HG02678 (cell line): ENCODE measurements at regions not wholly inside any gene's neighbourhood (a gene's known extent, or its start where the extent isn't known, plus 50 kb on each side); places are given as distances from the start of the nearest gene placed in this dataset.
"Not testable (repeated sequence)": the region's sequence is repeated elsewhere in the genome, so short reads cannot be mapped to it uniquely, and the experiment has no call there.

Experiments used
- ATAC-seq: cut with Tn5 transposase; IDR thresholded peaks from one replicate; pipeline ENCODE4 v1.9.1; 2021; ENCODE audit warnings: mild to moderate bottlenecking, moderate library complexity; ENCODE audit not compliant: unreplicated experiment

DNA sequence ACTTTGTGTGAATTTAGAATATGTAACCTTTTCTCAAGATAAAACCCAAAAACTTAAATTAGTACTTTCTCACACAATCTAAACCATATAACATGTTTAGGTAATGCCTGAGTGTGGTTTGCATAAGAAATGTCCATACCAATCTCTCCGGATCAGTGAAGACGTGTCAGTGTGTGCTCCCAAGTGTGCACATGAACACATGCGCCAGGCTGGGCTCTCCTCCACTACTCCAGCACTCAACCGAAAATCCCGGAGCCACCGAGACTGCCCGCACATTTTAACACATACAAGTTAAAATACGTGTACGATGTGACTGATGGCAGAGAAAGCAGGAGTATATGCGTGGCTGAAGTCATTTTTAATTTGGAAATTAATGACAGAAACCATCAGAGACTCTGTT lies 658.4 kb downstream of the EFNA5 start:
- no peak for ATAC-seq

DNA sequence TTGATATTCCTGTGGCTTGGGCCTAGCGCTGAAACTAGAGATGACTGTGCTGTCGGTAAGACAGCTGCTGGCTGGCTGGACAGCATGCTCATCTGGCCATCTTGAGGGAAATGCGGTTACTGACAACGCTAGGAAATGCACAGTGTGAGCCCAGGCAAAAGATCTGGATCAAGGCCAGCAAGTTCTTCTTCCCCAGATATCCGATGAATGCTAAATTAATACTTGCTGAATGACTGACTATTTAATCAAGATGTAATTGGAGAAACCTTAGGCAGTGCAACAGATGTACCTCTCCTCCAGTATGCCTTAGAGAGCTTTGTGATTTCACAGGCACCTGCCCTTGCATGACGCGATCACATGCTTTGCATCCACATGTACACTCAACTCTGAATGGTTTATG lies 659.1 kb downstream of the EFNA5 start:
- ATAC-seq: no peak

DNA sequence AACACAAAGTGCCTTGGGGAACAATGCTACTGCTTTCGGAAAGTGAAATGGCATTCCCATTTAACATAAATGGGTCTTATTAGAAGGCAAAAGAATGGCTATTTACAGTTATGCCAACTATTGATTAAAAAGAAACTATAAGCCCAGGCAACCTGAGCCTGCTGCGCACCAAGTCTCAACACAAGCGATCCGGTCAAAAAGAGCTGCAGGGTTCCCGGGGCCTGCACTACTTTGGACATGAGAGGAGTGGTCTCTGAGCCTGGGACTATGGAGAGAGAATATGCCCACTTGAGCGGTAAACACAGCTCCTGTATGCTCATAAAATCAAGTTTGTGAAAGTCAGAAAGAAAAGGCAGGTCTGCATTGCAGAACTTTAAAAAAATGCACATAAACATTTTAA lies 660.7 kb downstream of the EFNA5 start:
- ATAC-seq: no peak

DNA sequence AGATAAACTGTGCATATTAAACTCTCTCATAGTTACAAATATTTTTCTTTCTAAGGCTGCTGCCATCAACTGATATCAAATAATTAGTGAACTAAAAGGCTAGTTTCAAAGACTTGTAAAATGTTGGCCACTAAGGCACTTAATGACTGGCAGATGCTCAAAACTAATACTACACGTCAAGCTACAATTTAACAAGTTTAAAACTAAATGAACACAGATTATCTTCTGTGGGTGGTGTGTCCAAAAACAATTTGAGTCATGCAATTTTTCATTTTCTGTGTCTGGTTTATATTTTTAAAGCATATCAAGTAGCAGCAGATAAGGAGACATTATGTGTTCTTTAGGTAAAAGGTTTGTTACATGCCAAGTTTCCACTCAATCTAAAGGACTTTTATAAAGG lies 665.1 kb downstream of the EFNA5 start:
- ATAC-seq: no peak

DNA sequence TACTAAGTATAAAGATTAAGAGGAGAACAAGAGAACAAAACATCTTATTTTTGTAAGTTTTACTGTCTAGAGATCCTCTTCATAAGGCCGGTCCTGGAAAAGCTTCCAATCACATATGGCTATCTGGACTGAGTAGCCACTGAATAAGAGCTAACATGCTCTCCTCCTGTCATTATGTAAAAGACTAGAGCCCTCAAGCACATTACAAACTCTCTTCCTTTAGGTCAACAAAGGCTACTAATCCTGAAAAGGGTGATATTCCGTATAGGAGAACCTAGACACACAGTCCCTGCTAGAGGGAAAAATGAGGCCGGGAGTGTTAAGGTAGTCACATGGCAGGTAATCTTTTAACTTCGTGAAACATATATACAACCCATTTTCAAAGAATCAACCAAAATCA lies 665.6 kb downstream of the EFNA5 start:
- ATAC-seq: no peak

DNA sequence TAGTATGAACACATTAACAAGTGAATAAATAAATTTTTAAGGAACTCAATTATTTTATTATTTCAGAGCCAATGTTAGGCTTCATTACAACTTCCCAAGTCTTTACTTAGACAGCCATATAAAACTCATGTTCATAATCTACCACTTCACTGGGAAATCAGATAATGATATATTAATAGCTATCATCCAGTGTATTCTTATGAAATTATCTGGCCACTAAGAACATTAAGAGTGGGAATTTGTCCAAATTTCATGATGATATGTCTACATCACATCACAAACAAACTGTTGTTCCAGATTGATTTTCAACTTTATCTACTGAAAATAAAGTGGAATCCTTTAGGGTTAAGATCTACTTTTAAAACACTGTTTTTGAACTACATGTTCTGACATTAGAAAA lies 668.6 kb downstream of the EFNA5 start:
- no peak for ATAC-seq

DNA sequence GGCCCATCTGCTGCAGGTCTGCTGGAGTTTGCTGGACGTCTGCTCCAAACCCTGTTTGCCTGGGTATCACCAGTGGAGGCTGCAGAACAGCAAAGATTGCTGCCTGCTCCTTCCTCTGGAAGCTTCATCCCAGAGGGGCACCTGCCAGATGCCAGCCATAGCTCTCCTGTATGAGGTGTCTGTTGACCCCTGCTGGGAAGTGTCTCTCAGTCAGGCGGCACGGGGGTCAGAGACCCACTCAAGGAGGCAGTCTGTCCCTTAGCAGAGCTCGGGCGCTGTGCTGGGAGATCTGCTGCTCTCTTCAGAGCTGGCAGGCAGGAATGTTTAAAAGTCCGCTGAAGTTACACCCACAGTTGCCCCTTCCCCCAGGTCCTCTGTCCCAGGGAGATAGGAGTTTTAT lies 671.2 kb downstream of the EFNA5 start:
- not testable (repeated sequence) for ATAC-seq

DNA sequence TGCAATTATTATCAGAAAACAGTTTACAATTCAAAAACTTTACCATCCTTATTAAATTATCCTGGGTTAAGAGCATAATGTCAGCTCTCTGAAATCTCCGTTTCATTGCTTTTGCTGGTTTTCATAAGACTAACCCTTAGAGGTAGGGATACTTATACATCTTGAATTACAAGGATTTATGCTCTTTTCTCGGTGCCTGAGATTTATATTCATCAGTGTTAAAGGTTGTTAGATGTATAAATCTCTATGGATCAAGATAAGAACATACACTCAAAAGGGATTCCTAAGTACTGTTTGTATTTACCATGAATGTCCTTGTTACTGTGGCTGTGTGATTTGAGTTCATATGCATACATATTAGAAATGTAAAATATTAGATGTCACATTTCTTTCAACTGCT lies 684.7 kb downstream of the EFNA5 start:
- no peak for ATAC-seq

DNA sequence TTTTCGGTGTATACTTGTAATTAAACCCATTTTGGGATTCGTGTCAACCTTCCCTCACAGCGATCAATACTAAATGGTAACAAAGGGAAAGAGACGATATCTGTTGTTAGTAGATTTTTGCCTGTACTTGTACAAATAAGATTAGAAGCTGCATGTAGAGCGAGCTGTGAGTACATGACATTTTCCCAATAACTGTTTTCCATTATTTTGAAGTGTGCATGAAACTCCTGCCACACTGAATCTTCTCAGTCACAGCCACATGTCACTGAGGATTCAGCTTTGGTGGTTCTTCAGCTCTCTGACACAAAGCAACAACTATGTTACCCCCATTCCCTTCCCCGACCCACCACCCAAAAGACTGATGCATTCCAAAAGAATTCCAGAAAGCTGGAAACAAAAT lies 685.6 kb downstream of the EFNA5 start:
- ATAC-seq: no peak

DNA sequence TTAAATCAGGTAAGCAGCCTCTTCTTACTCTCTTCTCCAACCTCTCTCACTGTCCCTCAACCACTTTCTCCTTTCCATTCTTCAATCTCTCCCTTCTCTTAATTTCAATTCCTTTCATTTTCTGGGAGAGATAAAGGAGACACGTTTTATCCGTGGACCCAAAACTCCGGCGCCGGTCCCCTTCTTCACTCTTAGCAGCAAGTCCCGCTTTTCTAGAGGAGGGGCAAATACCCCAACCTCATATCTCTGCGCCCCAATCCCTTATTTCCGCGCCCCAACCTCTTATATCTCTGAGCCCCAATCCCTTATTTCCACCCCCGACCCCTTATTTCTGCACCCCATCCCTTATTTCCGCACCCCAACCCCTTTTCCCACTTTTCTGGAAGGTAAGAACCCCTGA lies 691.6 kb downstream of the EFNA5 start:
- not testable (repeated sequence) for ATAC-seq

DNA sequence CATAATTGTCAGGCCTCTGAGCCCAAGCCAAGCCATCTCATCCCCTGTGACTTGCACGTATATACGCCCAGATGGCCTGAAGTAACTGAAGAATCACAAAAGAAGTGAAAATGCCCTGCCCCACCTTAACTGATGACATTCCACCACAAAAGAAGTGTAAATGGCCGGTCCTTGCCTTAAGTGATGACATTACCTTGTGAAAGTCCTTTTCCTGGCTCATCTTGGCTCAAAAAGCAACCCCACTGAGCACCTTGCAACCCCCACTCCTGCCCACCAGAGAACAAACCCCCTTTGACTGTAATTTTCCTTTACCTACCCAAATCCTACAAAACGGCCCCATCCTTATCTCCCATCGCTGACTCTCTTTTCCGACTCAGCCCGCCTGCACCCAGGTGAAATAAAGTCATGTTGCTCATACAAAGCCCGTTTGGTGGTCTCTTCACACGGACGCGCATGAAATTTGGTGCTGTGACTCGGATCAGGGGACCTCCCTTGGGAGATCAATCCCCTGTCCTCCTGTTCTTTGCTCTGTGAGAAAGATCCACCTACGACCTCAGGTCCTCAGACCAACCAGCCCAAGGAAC lies 692.1 kb downstream of the EFNA5 start:
- ATAC-seq: not testable (repeated sequence)

DNA sequence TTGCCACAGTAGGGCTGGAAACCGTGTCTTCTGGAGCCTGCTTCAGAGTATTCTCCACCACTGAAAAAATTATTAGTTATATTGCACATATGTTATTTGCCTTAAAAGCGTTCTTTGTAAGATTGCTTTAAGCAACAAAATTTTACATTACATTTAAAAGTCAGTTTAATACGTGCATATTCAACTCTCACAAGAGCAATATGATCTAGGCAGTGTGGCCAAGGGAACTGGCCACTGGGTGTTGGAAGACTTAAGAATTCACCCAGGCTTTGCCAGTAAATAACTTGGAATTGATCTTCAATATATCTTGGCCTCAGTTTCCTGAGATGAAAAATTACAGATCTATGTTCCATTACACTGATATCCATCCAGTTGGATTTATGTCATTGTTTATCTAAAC lies 694.4 kb downstream of the EFNA5 start:
- ATAC-seq: no peak

DNA sequence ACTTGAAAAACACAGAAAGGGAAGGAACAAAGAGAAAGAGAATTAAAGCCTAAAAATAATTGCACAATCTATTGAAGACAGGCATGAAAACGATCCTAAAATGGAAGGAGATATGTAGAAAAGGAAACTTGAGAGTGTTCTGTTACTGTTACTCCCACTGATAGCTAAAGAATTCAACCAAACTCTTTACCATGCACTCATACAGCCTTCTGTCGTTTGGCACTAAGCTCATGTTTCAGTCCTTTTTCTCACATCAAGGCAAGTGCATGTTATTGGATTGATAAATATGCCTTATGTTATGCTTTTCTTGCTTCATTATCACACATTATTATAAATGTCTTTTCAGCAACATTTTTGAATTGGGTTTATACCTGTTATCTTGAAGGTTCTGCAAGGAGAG lies 696.5 kb downstream of the EFNA5 start:
- ATAC-seq: no peak

DNA sequence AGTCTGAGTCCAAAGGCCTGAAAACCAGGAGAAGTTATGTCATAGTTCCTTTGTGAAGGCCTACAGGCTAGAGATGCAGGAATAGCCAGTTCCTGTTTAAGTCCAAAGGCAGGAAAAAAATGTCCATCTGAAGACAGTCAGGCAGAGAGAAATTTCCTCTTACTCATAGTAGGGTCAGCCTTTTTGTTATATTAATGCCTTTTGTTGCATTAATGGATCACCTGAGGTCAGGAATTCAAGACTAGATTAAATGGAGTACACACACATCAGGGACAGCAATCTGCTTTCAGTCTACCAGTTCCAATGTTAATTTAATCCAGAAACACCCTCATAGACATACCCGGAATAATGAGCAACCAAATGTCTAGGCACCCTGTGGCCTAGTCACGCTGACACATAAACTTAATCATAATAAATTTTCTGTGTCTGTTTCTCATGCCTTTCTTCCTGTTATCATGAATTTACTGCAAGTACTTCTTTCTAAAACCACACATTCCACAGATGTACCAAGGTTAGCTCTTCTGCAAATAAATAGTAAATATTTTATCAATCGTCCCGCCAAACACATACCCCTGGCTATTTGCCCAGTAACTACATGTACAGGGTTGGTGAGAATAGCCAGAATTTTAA lies 703.9 kb downstream of the EFNA5 start:
- ATAC-seq: no peak

DNA sequence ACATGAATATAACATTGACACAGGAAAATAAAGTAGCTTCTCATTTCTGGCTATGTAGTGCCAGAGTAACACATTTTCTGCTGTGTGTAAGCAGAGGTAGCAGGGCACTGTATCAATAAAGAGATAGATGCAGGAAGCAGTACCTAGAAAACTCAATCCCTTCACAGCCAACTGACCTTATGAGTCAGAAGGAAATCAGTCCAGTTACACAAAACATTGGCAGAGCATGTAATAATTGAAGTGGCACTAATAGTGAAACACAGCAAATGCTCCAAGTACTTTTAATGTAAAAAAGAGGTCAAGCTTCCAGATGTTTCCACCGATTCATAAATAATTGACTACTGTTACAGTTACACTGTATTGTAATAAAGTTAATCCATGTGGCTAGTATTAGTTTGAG lies 706.6 kb downstream of the EFNA5 start:
- ATAC-seq: peak; percentile 58

DNA sequence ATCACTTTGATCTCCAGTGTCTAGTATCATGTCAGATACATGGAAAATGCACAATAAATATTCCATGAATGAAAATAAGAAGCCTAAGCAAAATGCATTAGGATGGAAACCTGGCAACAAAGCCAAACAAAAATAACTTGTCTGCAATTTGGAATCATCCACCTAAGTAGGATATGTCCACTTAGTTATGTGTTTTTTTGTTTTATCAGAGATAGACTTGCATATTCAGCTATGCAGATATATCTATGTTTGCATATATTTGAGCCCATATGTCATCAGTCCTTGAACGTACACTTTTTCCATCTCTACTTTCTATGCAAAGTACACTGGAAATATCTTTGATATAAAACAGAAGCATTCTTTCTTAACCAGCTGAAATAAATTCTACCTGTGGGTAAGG lies 707.1 kb downstream of the EFNA5 start:
- ATAC-seq: no peak

DNA sequence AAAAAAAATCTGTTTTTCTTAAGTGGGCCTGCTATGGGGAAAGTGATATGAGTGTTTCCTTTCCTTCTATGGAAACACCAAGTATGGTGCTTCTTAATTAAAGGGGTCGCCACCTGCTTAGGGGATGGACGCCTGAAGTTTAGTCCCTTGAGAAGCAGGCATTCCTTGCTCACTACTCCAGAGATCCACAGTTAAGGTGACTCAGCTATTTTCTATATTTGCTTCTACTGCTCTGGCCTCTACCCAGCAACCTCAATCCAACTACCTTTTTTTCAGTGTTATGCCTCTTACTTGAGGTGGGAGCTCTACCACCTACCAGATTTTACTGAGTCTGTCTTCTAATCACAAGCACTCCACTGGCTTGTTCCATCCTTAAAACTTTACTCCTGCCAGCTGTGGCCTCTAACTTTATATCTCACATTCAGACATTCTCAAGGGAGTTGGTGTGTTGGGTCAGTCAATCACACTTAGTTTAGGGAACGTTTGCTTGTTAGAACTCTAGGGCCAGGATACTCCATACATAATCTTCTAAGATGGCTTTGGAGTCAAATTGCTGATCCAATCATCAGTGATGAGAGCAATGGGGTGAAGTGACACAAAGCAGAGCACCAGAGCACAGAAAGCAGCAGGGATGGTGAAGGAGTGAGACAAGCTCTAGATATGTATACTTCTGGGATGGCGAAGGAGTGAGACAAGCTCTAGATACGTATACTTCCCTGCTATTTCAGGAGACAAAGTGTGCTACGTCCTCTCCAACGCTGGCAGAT lies 708.1 kb downstream of the EFNA5 start:
- ATAC-seq: no peak

DNA sequence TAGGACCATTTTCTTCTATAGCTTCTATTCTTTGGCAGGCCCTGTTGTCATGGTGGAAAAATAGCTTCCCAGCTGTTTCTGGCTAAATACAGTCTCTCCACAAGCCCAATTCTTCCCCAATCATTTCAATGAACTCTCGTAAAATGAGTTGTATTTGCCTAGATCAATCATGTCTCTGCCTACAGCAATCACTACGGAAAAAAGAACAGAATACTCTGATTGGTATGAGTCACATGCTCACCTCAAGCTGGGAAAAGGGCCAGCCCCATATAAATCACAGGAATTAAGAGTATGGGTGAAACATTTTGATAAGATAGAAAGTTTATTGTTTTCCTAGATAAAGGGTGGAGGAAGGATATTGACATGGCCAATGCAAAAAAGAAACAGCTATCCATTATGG lies 711.4 kb downstream of the EFNA5 start:
- no peak for ATAC-seq

DNA sequence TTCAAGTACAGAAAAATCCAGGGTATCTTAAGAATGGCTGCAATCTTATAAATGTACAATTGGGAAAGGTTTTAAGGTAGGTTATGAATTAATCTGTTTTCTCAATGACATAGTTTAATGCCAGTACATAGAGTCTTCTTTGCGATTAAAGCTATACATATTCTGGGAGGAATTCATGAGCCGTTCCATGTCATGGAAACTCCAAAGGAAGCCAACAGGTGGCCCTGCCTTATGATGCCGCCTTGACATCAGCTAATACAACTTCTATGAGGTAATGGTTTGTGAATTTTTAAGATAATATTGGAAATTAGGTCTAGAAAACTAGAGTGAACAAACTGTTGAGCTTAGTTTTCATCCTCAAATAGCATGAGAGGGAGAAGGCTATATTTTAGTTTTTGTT lies 713.4 kb downstream of the EFNA5 start:
- ATAC-seq: no peak

DNA sequence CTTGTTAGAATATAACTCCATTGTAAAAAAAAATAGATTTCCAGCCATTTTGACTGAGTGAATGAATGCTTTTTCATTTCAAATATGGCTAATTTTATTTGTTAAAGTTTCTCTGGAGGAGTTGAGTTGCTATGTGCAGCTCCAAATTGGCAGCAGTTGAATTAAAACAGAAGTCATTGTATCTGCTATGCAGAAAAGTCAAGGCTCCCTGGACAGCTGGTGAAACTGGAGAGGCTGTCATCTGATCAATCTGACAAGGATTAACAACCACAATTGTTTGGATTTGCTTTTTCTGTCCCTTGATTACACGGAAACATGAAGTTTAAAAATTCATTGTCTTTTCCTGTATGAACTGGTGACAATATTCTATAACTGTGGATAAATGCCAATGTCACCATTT lies 713.9 kb downstream of the EFNA5 start:
- no peak for ATAC-seq

DNA sequence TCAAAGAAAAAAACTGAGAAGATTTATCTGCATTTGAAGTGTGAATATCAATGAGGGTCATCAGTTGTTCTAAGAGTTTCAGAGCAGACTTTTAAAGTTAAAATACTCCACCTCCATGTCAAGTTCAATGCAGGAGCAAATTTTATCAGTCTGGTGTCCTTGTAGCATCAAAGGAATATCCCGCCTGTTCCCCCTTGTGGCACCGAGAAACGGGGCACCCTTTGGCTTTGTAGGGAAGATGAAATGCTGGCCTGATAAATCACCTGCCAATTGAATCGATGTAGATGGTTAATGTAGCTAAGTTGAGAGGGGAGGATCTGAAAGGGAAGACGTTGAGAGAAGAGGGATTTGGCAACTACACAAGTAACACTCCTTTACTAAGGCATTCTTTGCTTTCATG lies 714.5 kb downstream of the EFNA5 start:
- no peak for ATAC-seq

DNA sequence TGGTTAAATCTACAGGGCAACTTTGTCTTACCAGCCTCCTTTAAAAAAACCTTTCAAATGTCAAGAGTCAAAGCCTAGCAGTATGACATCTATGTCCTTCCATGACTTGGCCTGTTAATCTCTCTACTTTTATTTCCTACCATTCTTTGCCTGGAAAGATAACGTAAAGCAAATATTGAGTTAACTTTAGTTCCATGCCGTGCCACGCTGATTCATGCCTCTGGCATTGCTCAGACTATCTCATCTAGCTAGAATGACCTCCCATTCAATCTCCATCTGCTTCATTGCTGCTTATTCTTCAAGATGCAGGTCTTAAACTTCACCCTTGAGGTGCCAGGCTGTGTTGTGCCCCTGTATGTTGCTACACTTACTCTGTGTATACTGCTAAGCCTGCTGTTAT lies 729.8 kb downstream of the EFNA5 start:
- no peak for ATAC-seq
